ENCODE measurements at regions not wholly inside any gene's neighbourhood (a gene's known extent, or its start where the extent isn't known, plus 50 kb on each side); places are given as distances from the start of the nearest gene placed in this dataset.

DNA sequence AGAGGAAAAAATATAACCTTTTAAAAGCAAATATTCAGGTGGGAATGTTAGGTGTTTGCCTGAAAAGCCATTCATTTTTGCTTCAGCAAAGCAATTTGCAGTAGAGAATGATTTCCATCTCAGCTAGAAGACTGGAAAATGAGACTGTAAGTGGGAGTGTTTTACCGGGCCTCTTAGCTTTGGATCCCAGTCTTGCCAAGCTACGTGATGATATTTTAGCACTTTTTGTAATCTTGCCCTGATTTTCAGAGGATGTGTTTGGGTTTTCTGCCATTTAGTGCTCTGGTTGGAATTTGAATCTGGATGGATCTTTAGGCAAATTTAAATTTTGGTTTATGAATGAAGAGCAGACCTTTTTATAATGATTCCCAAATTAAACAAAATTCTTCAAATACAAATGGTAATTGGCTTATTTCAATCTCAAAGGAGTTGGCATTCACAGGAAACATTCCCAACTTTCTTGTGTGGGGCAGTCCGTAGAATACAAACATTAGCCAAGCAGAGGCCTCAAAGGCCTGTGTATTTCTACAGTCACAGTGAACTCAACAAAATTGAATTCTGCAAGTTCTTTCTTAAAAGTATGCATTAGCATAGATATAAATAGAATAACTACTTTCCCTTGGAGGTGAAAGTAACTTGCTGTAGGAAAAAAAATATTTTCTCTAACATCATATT lies 646.4 kb downstream of the CDY2B start:
- DNase-seq (ENCODE audit: low spot score): no peak

DNA sequence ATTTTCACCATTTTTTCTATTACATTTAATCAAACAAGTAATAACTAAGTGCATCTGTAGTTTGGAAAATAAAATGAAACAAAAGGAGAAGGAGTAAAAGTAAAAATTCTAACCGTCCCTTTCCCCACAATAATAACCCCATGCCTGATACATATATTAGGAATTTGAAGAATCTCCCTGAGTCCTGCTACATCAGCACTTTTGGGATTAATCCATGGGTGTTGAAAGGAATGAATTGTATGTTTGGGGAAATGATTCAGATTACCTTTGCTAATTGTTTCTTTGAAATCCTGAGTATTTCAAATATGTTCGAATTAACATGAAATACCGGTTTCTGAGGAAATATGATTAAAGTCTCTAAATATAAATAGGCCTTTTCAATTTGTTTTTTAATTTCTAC lies 648.0 kb downstream of the CDY2B start:
- no peak for DNase-seq (ENCODE audit: low spot score)

DNA sequence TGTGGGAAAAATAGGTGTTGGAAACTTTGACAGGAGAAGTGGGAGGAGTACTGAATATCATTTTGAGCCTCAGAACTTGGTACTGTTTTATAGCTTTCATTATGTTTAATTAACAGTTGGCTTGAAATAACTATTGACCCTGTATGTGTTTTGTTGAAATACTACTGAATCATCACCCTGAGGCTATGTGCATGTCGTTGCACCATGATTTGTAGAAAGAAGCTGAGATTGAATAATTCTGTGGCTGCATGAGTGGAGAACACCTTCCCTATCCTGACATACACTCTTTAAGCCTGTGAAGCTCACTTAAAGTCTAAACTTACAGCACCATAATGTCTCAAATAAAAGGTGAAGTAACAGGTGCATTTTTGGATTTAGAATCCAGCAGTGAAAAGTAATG lies 656.5 kb downstream of the CDY2B start:
- DNase-seq (ENCODE audit: low spot score): no peak

DNA sequence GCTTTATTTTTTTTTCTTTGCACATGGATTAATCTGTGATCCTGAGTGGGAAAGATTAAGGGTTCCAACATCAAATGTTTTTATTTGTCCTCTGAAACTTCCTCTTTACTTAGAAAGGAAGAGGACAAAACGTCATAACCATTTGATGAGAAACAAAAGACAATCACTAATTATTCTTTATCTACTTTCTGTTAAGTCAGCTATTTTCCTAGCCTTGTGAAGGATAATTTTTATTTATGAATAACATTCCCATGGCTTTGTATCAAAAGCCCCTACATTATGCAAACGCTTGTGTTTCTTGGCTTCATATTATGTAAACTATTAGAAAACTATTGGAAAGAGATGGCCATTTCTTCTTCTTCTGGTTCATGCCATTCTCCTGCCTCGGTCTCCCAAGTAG lies 677.6 kb downstream of the CDY2B start:
- DNase-seq (ENCODE audit: low spot score): no peak

DNA sequence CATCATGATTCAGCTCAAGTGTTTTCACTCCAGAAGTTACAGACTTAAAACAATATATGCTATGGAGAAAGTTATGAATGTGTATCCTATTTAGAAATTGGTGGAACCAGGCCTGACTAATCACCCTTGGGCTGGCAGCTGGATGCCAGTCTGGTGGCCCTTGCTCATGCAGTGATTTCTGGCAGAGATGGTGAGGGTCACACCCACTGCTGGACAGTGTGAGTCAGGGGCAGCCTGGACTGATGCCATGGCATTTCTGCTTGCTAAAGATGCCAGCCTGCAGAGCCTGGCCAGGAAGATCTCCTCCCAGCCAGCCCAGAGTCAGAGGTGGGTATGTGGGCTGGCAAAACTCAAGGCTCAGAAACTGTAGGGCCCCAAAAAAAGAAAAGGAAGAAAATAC lies 695.7 kb downstream of the CDY2B start:
- DNase-seq (ENCODE audit: low spot score): no peak

DNA sequence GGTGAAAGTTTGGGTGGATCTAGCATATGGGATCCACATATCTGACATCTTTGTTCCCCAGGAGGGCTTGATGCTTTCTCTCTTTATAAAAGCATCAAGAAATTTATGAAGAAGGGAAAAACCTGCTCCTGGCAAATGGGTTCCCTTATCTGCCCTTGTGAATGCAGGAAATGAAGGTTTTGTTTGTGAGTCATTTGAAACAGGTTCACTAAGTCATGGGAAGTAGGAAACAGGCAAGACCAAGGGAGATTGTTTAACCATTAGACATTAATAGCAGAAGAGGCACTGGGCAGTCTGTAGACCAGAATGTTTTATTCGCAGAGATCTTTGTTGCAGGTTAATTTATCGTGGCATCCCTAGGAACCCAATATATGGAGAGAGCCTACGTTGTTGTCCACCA lies 713.1 kb downstream of the CDY2B start:
- no peak for DNase-seq (ENCODE audit: low spot score)

DNA sequence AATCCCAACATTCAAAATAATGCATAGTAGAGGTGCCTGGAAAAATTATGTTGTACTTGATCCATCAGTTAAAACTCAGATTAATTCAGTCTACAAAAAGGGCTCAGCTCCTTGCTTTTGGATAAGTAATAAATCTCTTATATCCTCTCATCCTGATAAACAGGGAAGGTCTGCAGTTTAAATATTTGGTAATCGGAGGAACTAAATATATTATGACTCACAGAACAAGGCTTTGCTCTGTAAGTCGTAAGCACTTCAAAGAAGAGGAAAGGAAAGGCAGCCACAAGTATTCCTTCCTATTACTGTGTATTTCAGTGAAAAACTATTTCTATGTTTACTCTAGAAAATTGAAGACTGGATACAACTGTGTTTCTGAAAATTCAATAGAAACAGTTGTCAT lies 757.9 kb downstream of the CDY2B start:
- no peak for DNase-seq (ENCODE audit: low spot score)

DNA sequence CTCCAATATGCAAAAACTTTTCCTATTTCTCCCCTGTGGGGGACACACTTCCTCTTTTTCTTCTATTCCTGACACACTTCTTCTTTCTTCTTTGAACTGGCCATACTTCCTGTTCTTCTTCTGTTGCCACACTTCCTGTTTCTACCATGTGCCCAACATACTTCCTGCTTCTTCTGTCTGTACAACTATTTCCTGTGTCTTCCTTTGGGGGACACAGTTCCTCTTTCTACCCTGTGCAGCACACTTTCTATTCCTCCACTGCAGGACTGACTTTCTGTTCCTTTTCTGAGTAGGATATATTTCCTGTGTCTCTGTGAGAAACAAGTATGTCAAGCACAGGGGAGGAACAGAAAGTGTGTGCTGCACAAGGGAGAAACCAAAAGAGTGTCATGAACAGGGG lies 794.7 kb downstream of the CDY2B start:
- no peak for DNase-seq (ENCODE audit: low spot score)

DNA sequence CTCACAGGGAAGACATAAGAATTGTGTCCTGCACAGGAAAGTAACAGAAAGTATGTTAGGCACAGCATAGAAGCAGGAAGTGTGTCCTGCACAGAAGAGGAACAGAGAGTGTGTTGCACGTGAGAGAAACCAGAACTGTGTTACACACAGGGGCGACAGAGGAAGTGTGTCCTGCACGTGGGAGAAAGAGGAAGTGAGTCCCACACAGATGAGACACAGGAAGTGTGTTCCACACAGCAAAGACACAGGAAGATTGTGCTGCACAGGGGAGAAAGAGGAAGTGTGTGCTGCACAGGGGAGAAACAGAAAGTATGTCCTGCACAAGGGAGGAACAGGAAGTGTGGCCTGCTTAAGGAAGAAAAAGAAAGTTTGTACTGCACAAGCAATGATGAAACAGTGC lies 800.1 kb downstream of the CDY2B start:
- DNase-seq (ENCODE audit: low spot score): no peak

DNA sequence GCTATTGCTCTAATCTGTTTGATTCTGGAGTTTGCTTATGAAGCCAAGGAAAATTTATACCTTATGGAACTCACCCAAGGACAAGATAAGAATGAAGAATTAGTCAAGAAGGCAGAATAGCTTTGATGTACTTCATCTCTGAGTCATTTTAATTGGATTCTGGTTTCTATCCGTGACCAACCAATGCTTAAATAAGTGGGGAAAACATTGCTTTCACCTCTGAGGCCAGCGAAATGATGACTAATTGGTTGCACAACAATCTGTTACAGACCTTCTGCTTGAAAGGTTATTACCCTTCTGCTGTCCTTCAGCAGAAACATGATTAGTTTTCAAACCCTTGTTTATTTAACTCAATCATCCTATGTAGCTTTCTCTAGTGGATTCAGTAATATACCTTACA lies 812.7 kb downstream of the CDY2B start:
- no peak for DNase-seq (ENCODE audit: low spot score)

DNA sequence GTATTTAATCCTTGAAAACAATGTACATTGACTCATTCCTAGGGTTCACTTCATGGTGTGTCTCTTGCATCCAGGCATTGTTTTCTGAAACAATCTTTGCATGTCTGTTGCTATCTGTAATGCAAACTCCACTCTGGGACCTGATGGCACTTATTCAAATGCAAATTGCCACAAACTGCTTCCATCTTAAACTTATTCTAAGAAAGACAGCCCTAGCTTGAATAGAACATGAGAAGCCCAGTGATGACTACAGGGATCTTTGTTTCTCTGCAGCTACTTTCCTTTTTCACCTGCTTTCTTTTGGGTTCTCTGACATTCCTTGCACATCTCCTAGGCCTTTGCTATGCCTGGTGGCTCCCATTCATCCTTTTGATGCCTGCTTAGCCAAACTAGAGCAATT lies 827.0 kb downstream of the CDY2B start:
- DNase-seq (ENCODE audit: low spot score): no peak

DNA sequence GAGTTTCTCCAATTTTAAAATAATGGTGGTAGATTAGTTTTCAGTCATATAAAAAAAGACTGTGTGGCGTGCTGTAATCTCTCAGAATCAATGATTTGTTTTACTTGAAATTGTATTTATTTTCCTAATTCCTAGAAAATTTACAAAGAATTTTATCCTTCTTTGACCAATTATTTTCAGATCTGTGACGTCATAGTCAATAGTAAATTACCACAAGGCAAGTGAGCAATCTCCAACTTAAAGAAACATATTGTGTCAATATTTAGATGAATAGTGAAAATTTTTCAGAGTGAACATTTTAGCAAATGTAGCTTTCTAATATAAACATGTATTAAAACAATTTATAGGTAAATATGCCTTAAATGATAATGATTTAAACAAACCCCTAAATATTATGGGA lies 829.6 kb downstream of the CDY2B start:
- DNase-seq (ENCODE audit: low spot score): no peak

DNA sequence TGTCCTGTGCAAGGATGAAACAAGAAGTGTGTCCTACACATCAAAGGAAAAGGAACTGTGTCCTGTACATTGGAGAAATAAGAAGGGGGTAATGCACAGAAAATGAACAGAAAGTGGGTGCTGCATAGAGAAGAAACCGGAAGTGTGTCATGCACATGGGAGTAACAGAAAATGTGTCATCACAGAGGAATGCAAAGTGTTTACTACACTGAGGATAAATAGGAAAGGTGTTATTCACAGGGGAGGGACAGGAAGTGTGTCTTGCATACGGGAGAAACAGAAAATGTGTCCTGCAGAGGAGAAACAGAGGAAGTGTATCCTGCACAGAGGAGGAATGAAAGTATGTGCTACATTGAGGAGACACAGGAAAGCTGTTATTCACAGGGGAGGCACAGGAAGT lies 834.9 kb downstream of the CDY2B start:
- no peak for DNase-seq (ENCODE audit: low spot score)

DNA sequence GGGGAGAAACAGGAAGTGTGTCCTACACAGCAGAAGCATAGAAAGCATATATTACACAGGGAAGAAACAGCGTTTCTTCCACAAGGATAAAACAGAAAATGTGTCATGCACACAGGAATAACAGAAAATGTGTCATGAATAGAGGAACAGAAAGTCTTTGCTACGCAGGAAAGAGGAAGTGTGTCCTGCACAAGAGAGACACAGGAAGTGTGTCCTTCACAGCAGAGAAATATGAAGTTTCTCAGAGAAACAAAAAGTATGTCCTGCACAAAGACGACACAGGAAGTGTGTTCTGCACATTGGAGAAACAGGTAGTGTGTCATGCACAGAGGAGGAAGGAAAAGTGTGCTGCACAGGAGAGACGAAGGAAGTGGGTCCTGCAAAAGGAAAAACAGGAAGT lies 835.3 kb downstream of the CDY2B start:
- no peak for DNase-seq (ENCODE audit: low spot score)

DNA sequence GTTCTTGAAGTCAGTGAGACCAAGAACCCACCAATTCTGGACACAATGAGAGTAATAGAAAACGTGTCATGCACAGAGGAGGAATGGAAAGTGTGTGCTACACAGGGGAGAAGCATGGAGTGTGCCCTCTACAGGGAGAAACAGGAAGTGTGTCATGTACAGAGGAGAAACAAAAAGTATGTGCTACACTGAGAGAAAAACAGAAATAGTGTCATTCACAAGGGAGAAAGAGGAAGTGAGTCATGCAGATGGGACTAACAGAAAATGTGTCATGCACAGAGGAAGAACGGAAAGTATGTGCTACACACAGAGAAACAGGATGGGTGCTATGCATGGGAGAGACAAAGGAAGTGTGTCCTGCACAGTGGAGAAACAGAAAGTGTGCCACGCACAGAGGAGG lies 835.7 kb downstream of the CDY2B start:
- peak; percentile 0 for DNase-seq (ENCODE audit: low spot score)

DNA sequence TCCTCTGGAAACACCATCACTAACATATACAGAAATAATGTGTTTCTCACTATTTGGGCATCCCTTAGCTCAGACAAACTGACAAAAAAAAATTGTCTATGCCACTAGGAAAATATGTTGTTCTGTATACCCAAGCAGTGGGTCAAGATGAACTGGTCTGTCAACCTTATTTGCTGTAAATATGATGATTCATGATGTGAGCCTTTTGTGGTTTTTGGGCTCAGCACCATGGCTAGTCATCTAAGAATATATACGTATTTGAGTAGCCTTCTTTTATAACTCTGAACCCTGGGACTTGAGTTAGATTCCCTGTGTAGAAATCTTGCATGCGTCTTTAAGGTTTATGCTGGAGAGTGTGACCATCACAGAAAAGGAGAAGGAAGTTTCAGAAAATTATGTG lies 841.6 kb downstream of the CDY2B start:
- no peak for DNase-seq (ENCODE audit: low spot score)

DNA sequence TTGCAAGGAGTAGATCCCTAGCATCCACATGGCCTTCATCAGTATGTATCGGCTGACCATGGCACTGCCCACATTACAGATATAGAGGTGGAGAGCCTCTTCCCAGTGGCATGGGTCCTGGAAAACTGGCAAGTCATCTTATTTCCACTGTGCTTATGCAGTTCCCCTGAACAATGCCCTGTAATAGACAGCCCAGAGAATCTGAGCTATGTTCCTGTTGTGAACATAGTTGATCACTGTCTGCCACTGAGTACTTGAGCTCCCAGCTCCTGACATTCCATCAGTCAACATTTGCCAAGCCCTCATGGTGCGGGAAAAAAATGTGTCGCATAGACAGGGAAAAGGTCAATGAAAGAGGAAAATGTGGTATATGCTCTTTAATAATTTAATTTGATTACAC lies 861.9 kb downstream of the CDY2B start:
- DNase-seq (ENCODE audit: low spot score): no peak

DNA sequence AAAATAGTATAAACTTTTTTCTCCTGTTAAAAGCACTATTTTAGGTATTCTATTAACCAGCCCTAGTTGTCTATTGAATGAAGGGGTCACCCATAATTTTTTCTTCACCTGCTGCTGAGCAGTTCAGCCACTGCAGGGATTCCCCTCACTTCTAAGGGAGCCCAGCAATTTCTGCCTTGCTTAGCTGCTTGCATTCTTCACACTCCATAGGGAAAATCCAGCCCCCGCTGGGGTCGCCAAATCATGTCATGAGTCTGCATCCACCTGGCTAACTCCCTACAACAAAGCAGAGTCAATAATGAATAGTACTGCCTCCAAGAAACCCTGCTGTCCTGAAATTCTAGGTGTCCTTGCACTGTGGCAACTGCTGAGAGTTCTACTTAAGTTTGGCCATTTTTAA lies 886.5 kb downstream of the CDY2B start:
- DNase-seq (ENCODE audit: low spot score): no peak

DNA sequence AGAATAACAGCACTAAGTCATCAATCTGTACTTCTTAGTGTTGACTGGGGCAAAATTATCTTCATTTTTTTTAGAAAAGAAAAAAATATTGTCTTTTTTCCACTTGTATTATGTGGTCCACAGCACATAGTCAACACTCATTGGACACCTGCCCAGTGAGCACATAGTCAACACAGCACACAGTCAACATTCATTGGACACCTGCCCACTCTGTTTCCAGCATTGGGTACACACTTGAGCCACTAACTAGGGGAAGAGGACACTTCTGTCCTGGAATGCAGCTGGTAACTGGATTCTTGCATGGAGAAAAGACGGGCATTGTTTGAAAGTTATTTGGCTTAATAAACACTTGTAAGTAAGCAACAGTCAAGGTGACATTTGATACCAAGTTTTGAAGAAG lies 898.2 kb downstream of the CDY2B start:
- no peak for DNase-seq (ENCODE audit: low spot score)

DNA sequence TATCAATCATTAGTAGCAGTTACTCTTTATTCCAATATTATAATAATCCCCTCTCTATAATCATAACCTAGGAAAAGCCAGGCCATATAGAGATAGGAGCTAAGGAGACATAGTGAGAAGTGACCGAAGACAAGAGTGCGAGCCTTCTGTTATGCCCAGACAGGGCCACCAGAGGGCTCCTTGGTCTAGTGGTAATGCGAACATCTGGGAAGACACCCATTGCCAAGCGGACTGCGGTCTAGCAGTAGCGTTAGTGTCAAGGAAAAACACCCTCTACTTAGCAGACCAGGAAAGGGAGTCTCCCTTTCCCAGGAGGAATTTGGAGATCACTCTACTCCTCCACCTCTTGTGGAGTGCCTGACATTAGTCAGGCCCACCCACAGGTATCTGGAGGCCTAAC lies 920.9 kb downstream of the CDY2B start:
- peak; percentile 1 for DNase-seq (ENCODE audit: low spot score)

DNA sequence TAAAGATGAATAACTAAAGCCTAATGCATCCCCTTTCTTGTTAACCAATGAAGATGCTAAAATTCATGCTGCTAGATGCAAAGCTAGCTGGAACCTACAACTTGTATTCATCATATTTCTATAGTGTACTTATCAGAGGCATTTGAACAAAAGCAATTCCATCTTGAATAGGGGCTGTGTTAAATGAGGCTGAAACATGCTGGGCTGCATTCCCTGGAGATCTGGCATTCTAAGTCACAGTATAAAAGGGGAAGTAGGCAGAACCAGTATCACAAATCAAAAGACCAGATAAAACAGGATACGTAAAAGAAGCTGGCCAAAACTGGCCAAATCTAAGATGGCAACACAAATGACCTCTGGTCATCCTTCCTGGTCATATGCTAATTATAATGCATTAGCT lies 932.8 kb downstream of the CDY2B start:
- no peak for DNase-seq (ENCODE audit: low spot score)

Measured in cerebellar cortex (tissue), 1 donor.